HepG2 (cell line): ENCODE measurements at regions not wholly inside any gene's neighbourhood (a gene's known extent, or its start where the extent isn't known, plus 50 kb on each side); places are given as distances from the start of the nearest gene placed in this dataset.

Experiments
- AHDC1 ChIP-seq: sonication (generic); formaldehyde crosslinking; IDR thresholded peaks from 2 replicates; pipeline ENCODE4 v1.5.1; 2020; ENCODE audit warnings: mild to moderate bottlenecking, missing genetic modification reagents, borderline replicate concordance
- ATF4 ChIP-seq, 2 experiments: fragments of 450-650 bp in 1 of 2; sonication (generic) in 1 of 2; formaldehyde crosslinking; IDR thresholded peaks; 2 replicates each; pipeline versions ENCODE4 v1.5.0 to v1.8.0; 2020 to 2022; ENCODE audit warnings: mild to moderate bottlenecking in 1 of 2, missing genetic modification reagents in 1 of 2
- BRD4 ChIP-seq: sonication (generic); formaldehyde crosslinking; IDR thresholded peaks from 2 replicates; pipeline ENCODE4 v1.4.0; 2020; ENCODE audit warnings: missing genetic modification reagents
- CBX2 ChIP-seq, 2 experiments: fragments of 200-600 bp in 1 of 2; sonication (generic); formaldehyde crosslinking in 1 of 2; IDR thresholded peaks; 2 replicates each; pipeline versions ENCODE4 v1.7.0 to v1.8.1; 2018 to 2022; ENCODE audit warnings: low read depth in 2 of 2, low read length in 1 of 2, mild to moderate bottlenecking in 1 of 2, missing genetic modification reagents in 1 of 2
- FOXA3 ChIP-seq: IDR thresholded peaks from 2 replicates; pipeline ENCODE4 v1.6.1; 2016; ENCODE audit warnings: missing genetic modification reagents, missing compliant biosample characterization
- FOXO1 ChIP-seq: sonication (generic); formaldehyde crosslinking; IDR thresholded peaks from 2 replicates; pipeline ENCODE4 v1.4.0; 2020; ENCODE audit warnings: missing genetic modification reagents
- GFI1 ChIP-seq: sonication (generic); formaldehyde crosslinking; IDR thresholded peaks from 2 replicates; pipeline ENCODE4 v1.5.0; 2020; ENCODE audit warnings: missing genetic modification reagents, mild to moderate bottlenecking, borderline replicate concordance
- KDM5A ChIP-seq: fragments of 200-600 bp; sonication (generic); IDR thresholded peaks from 2 replicates; pipeline ENCODE4 v1.7.0; 2018; ENCODE audit warnings: antibody characterized with exemption, mild to moderate bottlenecking, low read length, borderline replicate concordance
- PHF21A ChIP-seq: sonication (generic); formaldehyde crosslinking; IDR thresholded peaks from 2 replicates; pipeline ENCODE4 v1.5.0; 2020; ENCODE audit warnings: mild to moderate bottlenecking, missing genetic modification reagents
- PTBP1 ChIP-seq: fragments of 200-400 bp; formaldehyde crosslinking; IDR thresholded peaks from 2 replicates; pipeline ENCODE4 v1.6.1; 2018; ENCODE audit warnings: low read length, low read depth; ENCODE audit not compliant: poor library complexity, severe bottlenecking
- RARA ChIP-seq: IDR thresholded peaks from 2 replicates; pipeline ENCODE4 v1.6.1; 2016; ENCODE audit warnings: missing genetic modification reagents, missing compliant biosample characterization
- RARG ChIP-seq: sonication (generic); formaldehyde crosslinking; IDR thresholded peaks from 2 replicates; pipeline ENCODE4 v1.4.0; 2020; ENCODE audit warnings: low read depth, mild to moderate bottlenecking, missing genetic modification reagents
- RELA ChIP-seq: sonication (generic); formaldehyde crosslinking; IDR thresholded peaks from 2 replicates; pipeline ENCODE4 v1.4.0; 2020; ENCODE audit warnings: missing genetic modification reagents
- REXO4 ChIP-seq: sonication (generic); formaldehyde crosslinking; IDR thresholded peaks from 2 replicates; pipeline ENCODE4 v1.8.0; 2022; ENCODE audit warnings: missing genetic modification reagents, mild to moderate bottlenecking, borderline replicate concordance
- SOX6 ChIP-seq, 2 experiments: fragments of 450-650 bp in 1 of 2; sonication (generic) in 1 of 2; formaldehyde crosslinking in 1 of 2; IDR thresholded peaks; 2 replicates each; pipeline versions ENCODE4 v1.4.0 to v1.6.1; 2017 to 2020; ENCODE audit warnings: antibody characterized with exemption in 1 of 2, mild to moderate bottlenecking in 1 of 2, missing genetic modification reagents in 1 of 2
- TFAP4 ChIP-seq: sonication (generic); IDR thresholded peaks from 2 replicates; pipeline ENCODE4 v1.6.1; 2016; ENCODE audit warnings: low read depth, borderline replicate concordance
- ZFP36L1 ChIP-seq: sonication (generic); formaldehyde crosslinking; IDR thresholded peaks from 2 replicates; pipeline ENCODE4 v1.8.0; 2022; ENCODE audit warnings: mild to moderate bottlenecking, missing genetic modification reagents, moderate library complexity
- ZNF143 ChIP-seq: sonication (generic); formaldehyde crosslinking; IDR thresholded peaks from 2 replicates; pipeline ENCODE4 v1.4.0; 2020; ENCODE audit warnings: missing genetic modification reagents
- ZNF296 ChIP-seq: sonication (generic); formaldehyde crosslinking; conservative IDR thresholded peaks from 2 replicates; pipeline ENCODE4 v1.5.0; 2020; ENCODE audit warnings: mild to moderate bottlenecking, missing genetic modification reagents
- ZNF589 ChIP-seq: sonication (generic); formaldehyde crosslinking; conservative IDR thresholded peaks from 2 replicates; pipeline ENCODE4 v1.8.0; 2022; ENCODE audit warnings: mild to moderate bottlenecking, moderate library complexity, missing genetic modification reagents
- ZNF616 ChIP-seq: sonication (generic); formaldehyde crosslinking; IDR thresholded peaks from 2 replicates; pipeline ENCODE4 v1.5.0; 2020; ENCODE audit warnings: low read depth, mild to moderate bottlenecking, missing genetic modification reagents
- ZNF747 ChIP-seq: sonication (generic); formaldehyde crosslinking; IDR thresholded peaks from 2 replicates; pipeline ENCODE4 v1.8.1; 2023; ENCODE audit warnings: missing genetic modification reagents, mild to moderate bottlenecking, borderline replicate concordance
- ZNF839 ChIP-seq: sonication (generic); formaldehyde crosslinking; IDR thresholded peaks from 2 replicates; pipeline ENCODE4 v1.4.0; 2020; ENCODE audit warnings: missing genetic modification reagents, mild to moderate bottlenecking, borderline replicate concordance

GRCh38 chr1:65687428-65688214, 105.1 kb upstream of the PDE4B start (continued):
- TF ChIP-seq FOXO1 (peak; percentile 78), GFI1 (CRISPR knock-in tag) (peak; percentile 47; the same call in 1 of the 2 replicates), PHF21A (CRISPR knock-in tag) (peak; percentile 85), FOXA3 (CRISPR knock-in tag) (peak; percentile 86), ZNF589 (CRISPR knock-in tag) (no peak), CBX2 (IDR thresholded peaks at IDR 0.05; ENCODE audit: low read depth, low read length) (no peak), CBX2 (CRISPR knock-in tag; IDR thresholded peaks at IDR 0.05; ENCODE audit: low read depth) (no peak), SOX6 (IDR thresholded peaks at IDR 0.05) (no peak), SOX6 (CRISPR knock-in tag; IDR thresholded peaks at IDR 0.05) (peak; percentile 100), ATF4 (CRISPR knock-in tag; IDR thresholded peaks at IDR 0.05) (0 out of 4 replicates have a peak, but pooled peaks of 1 of the 2 experiments have one; percentile 20), TFAP4 (no peak), ZNF296 (CRISPR knock-in tag) (no peak), PTBP1 (no peak), ZFP36L1 (CRISPR knock-in tag) (no peak), RARA (CRISPR knock-in tag) (peak; percentile 71), ZNF747 (no peak), ZNF616 (CRISPR knock-in tag) (no peak), RARG (no peak), RELA (CRISPR knock-in tag) (no peak), KDM5A (no peak), ZNF839 (CRISPR knock-in tag) (no peak), ZNF143 (CRISPR knock-in tag) (no peak), AHDC1 (peak; percentile 90; the same call in 1 of the 2 replicates), REXO4 (CRISPR knock-in tag) (no peak), BRD4 (no peak)
